ENCODE measurements at regions not wholly inside any gene's neighbourhood (a gene's known extent, or its start where the extent isn't known, plus 50 kb on each side); places are given as distances from the start of the nearest gene placed in this dataset.
"Not testable (repeated sequence)": the region's sequence is repeated elsewhere in the genome, so short reads cannot be mapped to it uniquely, and the experiment has no call there.

DNA sequence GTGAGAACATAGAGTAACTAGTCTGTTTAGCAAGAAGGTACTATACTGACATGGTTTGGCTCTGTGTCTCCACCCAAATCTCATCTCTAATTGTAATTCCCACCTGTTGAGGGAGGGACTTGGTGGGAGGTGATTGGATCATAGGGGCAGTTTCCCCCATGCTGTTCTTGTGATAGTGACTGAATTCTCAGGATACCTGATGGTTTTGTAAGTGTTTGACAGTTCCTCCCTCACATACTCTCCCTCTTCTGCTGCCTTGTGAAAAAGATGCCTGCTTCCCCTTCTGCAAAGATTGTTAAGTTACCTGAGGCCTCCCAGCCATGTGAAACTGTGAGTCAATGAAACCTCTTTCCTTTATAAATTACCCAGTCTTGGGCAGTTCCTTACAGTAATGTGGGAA, 240.4 kb upstream of the ST8SIA4 start:
- no peak for DNase-seq

DNA sequence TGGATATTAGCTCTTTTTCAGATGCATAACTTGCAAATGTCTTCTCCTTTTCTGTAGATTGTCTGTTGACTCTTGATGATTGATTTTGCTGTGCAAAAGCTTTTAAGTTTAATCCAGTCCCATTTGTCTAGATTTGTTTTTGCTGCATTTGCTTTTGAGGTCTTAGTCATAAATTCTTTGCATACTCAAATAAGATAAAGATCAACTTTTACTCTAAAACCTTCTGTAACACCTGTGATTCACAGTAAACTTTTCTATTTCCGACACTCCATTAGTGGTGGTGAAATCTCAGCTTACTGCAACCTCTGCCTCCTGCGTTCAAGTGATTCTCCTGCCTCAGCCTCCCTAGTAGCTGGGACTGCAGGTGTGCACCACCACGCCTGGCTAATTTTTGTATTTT, 239.0 kb upstream of the ST8SIA4 start:
- DNase-seq, result no peak

DNA sequence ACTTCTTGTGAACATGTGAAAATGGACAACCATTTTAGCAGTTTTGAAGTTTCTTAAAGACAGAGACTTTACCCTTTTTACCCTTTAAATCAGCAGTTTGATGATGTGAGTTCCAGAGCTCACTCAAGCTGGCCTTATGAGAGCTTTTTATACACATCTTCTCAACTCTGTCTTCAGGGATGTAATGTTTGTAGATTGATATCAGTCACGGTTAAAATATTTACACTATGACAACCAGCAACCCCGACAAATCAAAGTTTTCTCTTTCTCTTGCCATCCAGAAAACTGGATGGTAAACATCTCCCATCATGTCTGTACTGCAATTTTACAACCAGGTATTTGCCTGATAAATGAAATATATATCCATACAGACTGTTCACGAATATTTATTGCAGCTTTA, 233.4 kb upstream of the ST8SIA4 start:
- no peak for DNase-seq

DNA sequence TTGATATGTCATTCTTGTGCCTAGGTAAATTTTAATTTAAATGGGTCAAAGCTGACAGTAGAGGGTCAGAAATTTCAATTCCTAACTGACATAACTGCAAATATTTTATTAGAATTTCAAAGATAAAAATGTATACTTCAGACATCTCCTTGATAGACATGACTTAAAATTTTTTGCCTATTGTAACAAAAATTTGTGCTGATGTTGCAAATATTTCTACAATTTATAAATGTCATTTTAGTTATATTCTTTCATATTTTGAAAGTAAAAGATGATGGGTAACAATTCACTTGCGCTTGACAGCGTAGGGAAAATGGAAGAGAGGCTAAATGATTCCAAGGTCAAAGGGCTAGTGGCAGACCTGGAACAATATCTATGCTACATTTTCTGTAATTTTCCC, 220.3 kb upstream of the ST8SIA4 start:
- no peak for DNase-seq

DNA sequence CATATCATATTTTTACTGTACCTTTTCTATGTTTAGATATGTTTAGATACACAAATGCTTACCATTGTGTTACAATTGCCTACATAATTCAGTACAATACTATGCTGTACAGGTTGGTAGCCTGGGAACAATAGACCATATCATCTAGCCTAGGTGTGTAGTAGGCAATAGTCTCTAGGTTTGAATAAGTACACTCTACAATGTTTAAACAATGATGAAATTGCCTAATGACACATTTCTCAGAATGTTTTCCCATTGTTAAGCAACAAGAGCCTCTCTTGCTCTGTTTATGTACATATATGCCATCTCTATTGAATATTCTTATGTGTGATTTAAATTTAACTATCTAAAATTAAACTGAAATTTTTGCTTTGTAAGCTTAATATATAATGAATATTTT, 209.6 kb upstream of the ST8SIA4 start:
- DNase-seq, result no peak

DNA sequence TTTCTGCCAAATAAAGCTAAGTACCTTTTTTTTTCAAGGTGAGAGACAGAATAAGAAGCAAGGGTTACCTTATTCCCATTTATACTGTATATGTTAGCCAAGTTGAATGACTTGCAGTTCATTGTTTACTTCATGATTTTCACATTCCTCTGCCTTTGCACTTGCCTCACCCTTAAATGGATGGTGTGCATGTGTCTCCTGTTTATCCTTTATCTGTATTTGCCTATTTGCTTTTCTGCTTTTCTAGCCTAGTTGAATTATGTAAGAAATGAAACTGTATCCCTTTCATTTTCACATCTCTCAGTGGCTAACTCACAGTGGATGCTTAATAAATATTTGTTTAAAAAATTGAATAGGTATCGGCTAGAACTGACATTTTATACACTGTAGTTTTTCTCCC, 200.8 kb upstream of the ST8SIA4 start:
- DNase-seq, result no peak

DNA sequence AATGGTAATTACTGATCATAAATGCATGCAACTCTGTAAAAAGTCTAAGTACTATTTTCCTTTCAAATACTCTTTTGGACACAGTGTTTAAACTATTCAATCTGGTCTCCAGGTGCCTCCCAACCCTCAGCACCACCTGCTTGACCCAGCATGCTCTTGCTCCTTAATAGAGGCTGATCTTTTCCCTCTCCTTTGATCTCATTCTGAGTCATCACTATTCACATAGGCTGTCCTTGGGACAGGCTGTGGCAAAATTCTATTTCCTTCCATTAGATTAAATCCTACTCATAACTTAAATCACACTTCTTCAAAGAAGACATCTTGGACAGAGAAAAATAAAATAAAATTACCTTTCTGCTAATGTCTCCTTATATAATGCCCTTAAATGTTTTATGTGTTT, 199.4 kb upstream of the ST8SIA4 start:
- DNase-seq, result no peak

DNA sequence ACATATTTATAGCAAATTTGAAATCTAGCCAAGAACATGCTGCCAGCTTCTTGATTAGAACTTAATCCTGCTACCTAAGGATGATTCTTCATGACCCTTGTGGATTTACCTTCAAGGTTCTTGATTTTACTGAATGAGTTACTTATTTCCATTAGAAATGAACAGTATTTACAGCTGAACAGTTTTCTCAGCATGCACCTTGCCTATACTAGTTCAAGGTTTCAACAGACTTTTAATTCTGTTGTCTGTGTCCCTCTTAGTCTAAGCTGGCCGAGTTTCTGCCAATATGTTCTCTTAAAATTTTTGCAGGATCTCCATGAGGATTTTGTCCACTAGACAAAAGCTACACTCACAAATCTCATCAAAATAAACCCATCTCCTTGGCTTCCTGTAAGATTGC, 188.8 kb upstream of the ST8SIA4 start:
- DNase-seq, result no peak

DNA sequence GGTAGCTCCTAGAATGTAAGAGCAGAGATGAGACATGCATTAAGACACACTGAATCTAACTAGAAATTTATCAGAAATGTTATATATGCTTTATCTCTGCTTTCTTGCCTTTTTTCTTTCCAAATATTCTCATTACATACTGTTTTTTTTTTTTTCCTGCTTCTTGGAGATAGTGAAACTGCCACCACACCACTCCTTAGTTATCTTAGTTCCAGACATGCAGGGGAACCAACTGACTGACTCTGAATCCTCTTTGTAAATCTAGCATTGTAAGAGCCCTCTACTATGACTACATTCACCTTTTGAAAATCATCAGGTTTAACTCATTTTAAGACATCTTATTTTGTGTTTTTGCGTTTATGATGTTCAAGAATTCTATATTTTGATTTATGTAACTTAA, 181.3 kb upstream of the ST8SIA4 start:
- no peak for DNase-seq

DNA sequence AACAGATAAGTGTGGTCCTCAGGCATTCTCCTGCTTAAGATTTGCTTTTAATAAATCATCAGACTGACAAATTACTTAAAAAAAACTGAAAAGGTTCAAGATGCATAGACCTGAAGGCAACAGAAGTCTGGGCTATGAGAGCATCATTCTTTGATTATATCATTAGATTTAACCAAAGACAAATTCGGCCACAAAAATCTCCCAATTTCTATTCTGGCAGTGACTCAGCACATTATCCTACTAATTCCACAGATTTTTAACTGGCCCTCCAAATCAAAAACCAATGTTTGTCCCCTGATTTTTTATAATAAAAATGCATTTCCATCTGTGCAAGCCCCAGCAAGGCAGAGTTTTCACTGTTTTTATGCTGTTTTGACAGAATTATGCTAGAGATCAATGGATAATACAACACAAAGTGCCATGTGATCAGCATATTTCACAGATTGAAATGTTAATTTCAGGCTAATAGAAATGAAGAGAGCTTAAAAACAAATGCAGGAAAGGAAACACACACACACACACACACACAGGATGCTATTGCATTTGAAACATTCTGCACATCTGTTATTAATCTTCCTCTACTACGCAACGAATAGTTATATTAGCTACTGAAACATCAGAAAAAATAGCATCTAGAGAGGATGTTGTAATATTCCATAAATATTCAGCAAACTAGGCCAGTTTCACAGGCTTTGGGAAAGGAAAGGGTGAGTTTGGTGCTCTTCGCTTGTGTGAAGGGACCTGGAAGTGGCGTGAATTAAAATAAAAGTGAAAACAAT, 177.6 kb upstream of the ST8SIA4 start:
- DNase-seq, result no peak

DNA sequence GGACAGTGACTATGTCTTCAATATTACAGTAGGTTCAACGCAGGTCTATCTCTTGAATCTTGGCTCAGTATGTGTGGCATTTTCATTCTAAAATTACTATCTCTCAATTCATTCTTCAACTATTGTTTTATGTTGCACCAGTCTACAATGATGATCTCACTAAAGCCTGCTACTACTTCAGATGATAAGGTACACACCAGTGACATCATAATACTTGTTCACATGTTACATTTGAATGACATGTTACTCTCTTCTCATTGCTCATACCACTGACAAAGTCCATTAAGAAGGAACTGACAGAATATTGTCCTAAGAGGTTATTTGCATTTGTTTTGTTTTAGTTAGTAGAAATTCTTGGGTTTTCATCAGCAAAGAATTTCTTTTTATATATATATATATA, 165.2 kb upstream of the ST8SIA4 start:
- DNase-seq, result no peak

DNA sequence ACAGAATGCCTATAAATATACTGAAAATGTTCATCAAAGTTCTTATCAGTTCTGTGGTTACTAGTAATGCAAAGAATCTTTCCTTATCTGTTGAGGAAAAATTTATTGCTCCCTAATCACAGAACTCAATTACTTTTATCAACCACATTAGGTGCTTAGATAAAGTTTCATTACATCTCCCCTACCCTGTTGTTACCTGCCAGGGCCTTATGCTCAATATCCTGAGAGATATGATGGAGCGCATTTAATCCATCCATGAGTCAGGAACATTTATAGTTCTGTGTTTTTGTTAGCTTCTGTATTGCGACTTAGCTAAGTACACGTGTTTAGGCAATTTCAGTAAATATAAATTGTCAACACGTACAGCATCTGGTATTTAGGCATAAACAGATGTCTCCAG, 164.3 kb upstream of the ST8SIA4 start:
- DNase-seq, result no peak

DNA sequence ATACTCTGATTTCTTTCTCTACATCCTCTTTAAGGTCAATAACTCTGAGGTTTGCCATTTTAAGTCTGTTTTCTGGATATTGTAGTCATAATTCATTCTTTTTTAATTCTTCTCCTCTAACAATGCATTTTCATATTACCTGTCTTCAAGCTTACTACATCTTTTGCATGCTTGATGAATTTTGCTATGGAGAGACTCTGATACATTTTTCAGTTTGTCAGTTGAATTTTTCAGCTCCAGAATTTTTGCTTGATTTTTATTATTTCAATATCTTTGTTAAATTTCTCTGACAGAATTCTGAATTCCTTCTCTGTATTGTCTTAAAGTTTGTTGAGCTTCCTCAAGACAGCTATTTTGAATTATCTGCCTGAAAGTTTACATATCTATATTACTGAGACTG, 159.8 kb upstream of the ST8SIA4 start:
- no peak for DNase-seq

DNA sequence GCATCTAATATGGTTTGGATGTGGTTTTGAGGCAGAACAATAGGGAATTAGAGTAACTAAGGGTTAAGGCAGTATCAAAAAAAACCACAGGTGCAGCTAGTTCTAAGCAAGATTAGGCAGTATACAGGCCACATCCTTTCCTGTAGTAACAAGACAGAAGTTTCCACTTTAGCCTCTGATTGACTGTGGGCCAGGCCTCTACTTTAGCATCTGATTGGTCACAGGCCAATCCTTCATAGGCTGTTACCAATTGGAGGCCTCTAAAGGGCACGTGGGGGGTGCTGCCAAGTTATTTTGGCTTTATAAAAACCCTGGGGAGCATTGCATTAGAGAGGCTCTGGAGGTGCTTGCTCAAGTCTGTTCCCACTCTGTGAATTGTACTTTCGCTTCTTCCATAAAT, 144.1 kb upstream of the ST8SIA4 start:
- no peak for DNase-seq

DNA sequence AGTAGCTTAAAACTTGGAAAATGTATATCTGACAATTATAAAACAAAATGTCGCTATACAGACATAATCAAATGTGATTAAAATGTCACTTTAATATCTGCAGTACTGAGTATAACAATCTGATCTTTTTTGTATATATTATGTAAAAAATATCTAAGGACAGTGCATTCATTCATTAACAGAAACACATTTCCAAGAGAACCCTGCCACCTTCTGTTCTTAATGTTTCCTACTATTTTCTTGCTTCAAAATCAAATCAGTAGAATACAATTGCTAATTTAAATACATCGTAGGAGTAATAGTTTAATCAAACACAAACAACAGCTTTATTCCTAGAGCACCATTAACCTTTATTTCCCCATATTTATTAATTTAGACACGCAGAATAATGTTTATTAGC, 142.6 kb upstream of the ST8SIA4 start:
- DNase-seq, result no peak

DNA sequence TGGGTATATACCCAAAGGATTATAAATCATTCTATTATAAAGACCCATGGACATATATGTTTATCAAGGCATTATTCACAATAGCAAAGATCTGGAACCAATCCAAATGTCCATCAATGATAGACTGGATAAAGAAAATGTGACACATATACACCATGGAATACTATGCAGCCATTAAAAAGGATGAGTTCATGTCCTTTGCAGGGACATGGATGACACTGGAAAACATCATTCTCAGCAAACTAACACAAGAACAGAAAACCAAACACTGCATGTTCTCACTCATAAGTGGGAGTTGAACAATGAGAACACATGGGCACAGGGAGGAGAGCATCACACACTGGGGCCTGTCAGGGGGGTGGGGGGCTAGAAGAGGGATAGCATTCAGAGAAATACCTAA, 136.9 kb upstream of the ST8SIA4 start:
- not testable (repeated sequence) for DNase-seq

DNA sequence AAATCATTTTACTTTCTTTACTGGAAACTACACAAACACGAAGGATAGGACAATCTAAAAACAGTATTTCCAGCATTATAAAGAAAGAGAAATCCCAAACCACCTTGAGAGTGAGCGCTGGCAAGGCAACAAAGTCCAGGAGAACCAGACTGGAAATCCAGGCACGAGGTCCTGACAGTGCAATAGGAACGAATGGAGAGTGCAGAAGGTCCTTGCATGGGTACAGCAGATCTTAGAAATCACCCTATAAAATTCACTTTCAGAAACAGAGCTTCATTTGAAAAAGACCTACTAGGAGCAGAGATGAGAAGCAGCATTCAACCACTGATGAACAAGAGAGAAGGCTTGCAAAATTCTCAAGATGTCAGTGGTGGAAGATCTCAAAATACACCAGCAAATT, 133.7 kb upstream of the ST8SIA4 start:
- DNase-seq, result no peak

DNA sequence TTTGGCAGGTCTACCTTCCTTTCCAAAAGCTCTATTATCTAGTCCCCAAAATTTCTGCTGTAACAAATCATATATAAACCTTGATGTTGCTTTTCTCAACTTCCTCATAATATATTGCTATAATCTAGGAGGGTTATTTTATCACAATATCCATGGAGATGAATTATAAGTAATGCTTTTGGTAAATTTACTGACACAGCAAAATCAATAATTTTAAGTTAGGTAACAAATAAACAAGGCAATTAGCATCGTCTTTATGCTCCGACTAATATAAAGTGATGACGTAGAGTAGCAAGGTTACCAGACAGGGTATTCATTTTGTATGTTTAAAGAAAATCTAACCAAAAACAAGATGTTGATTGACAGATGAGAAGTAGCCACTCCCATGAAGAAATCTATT, 132.3 kb upstream of the ST8SIA4 start:
- no peak for DNase-seq

DNA sequence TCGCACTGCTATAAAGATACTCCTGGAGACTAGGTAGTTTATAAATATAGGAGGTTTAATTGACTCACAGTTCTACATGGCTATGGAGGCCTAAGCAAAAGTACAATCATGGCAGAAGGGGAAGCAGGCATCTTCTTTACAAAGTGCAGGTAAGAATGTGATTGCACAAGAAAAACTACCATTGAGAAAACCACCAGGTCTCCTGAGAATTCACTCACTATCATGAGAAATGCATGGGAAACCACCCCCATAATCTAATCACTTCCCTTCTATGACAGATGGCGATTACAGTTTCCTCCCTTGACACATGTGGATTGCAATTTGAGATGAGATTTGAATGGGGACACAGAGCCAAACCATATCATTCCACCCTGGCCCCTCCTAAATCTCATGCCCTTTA, 121.2 kb upstream of the ST8SIA4 start:
- no peak for DNase-seq

DNA sequence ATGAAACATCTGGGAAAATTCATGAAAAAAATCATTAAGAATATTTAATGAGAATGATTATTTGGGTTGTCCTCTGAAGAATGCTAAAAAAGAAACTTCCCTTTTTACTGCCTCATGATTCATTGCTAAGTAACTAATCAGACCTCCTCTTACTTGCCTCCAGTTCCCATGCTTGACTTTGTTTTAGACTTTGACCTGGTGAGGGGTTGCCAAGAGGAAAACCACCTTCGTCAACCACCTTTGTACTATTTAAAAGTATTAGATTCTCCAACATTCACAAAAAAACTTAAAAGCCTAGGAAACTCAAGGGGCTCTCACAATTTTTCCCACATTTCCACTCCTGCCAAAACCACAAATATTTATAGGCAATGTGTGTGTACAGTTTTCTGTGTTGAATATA, 115.2 kb upstream of the ST8SIA4 start:
- DNase-seq, result no peak

DNA sequence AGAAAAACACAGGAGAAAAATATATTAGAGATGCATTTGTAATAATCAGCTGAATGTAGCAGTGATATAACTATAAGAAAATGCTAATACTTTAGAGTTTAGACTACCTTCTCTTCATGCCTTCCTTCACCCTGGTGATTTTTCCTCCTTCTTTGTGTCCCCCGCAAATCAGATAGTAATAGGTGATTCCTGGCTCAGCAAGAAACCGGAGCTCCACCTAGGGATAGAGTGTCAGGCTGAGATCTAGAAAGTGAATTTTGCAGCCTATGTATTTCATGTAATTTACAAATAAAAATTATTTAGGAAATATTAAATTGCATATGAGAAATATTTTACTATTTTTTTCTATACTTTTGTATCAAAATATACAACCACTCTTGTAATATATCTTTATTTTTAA, 109.8 kb upstream of the ST8SIA4 start:
- DNase-seq, result no peak

DNA sequence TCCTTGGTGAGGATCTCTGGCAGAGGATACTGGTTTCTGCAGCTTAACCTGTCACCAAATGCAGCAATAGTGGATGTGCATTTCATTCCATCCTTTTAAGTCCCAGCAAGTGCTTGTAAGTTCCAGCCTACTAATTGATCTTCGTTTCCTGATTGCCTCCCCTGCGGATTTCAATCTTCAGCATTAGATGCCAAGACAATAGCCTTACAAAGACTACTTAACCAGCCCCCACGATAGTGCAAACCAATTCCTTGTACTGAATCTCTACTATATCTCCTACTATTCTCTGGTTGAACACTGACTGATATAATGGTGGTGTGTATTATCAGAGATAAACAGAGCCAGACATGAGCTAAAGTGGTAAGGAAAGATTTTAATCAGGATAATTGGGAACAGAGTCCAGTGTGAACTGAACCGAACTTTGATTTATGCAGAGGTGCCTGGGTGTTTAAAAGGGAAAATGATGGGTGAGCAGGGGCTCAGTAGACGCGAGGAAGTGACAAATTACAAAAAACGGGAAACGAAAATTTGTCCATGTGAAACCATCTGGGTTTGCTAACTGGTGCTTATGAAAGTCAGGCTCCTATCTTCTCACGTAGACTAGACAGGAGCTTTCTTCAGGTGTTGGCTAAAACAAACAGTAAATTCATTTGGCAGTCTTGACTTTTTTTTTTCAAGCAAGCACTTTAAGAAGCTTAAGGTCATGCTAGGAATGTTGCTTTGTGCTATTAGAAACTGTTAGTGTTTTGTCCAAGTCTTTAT, 106.9 kb upstream of the ST8SIA4 start:
- no peak for DNase-seq

DNA sequence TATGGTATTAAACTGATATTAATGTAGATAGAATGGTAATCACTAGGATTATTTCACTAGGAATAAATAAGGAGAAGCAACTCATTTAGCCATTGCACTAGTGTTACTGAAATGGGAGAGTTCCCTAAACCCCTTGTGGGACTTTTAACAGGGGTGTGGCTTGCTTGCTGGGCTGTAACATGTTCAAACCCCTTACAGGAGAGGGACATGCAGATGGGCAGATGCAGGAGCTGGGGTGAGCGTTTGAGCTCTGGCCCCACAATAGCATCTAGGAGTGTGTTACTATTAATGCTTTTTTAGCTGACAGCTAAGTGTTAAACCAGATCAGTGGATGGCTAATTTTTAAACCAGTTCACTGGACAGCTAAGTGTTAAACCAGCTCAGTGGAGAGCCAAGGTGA, 89.3 kb upstream of the ST8SIA4 start:
- no peak for DNase-seq

DNA sequence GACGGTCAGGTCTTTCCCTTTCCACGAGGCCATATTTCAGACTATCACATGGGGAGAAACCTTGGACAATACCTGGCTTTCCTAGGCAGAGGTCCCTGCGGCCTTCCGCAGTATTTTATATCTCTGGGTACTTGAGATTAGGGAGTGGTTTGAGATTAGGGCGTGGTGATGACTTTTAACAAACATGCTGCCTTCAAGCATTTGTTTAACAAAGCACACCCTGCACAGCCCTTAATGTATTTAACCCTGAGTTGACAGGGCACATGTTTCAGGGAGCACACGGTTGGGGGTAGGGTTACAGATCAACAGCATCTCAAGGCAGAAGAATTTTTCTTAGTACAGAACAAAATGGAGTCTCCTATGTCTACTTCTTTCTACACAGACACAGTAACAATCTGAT, 80.5 kb upstream of the ST8SIA4 start:
- not testable (repeated sequence) for DNase-seq

DNA sequence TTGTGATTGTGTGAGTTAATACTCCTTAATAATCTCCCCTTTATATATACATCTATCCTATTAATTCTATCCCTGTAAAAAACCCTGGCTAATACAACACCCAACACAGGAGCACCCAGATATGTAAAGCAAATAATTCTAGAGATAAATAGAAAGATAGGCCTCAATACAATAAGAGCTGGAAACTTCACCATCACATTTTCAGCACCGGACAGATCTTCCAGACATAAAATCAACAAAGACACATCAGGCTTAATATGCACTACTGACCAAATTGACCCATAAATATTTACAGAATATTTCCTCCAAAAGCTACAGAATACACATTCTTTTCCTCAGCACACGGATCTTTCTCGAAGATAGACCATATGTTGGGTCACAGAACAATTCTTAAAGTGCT, 71.0 kb upstream of the ST8SIA4 start:
- DNase-seq, result no peak
